Activated CD4-positive, alpha-beta T cell treated with anti-CD3 and anti-CD28 coated beads, Interleukin-2, Interleukin-4, amounts not matched to agents 100 ng/mL and 50 ng/mL, durations not matched to agents 16 hours and 8 hours (primary cell): ENCODE measurements at regions not wholly inside any gene's neighbourhood (a gene's known extent, or its start where the extent isn't known, plus 50 kb on each side); places are given as distances from the start of the nearest gene placed in this dataset.

Experiments
- DNase-seq: peaks from one replicate; pipeline ENCODE4 v3.0.0-alpha.2; 2020; ENCODE audit warnings: low spot score

DNA sequence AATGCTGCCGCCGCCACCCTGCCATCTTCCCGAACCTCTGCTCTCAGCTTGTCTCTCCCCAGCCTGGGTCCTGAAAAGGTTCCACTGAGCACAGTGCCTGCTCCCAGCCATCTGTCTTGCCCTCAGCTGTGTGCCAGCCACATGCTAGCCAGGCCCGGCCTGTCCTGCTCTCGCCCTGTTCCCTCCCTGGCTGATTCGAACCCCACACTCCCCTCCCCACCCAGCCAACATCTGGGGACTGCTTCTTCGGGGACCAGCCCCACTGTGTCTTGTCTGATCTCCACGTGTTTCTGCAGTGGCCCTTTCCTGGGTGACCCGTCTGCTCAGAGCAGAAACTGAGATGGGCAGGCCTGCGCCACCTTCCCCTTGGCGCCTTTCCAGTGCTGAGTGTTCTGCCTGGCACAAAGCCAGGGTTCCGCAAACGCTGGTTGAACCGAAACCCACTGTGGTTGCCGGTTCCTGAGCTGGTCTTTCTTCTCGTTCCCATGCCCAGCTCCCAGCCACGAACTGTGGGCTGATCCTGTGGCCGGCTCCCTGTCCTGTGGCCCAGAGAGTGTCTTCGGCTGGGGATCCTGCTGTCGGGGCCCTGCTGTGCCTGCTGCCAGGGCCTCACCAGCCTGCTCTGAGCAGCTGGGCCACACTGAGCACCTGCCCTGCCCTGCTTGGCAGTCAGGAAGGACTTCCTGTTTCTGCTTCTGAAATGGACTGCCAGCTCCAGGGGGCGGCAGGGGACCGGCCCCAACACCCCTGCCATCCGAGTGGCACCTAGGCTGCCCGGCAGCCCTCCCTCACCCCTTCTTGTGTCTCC is 62.7 kb upstream of the KLF13 start:
- DNase-seq, result peak; percentile 78

DNA sequence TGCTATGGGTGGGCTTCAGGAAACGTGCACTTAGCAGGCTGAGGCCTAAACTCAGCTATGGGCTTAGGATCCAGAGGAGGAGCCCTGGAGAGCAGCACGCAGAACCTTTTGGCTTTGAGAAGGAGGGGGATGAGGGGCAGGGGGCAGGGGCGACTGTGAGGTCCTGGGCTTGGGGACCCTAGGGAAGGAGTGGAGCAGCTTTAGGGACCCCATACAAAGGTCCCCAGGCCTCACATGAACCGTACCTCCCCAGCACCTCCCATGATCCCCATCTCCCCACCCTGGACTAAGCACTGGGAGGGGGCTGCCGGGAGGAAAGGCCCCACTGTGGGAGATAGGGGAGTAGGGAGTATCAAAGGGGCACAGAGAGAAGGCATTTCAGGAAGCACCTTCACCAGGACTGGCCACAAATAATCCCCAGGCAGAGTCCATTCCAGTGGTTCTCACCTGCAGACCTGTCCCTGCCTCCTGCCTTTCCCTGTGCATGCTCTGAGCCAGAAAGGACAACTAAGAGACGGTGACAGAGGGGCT is 62.0 kb upstream of the KLF13 start:
- DNase-seq, result no peak

DNA sequence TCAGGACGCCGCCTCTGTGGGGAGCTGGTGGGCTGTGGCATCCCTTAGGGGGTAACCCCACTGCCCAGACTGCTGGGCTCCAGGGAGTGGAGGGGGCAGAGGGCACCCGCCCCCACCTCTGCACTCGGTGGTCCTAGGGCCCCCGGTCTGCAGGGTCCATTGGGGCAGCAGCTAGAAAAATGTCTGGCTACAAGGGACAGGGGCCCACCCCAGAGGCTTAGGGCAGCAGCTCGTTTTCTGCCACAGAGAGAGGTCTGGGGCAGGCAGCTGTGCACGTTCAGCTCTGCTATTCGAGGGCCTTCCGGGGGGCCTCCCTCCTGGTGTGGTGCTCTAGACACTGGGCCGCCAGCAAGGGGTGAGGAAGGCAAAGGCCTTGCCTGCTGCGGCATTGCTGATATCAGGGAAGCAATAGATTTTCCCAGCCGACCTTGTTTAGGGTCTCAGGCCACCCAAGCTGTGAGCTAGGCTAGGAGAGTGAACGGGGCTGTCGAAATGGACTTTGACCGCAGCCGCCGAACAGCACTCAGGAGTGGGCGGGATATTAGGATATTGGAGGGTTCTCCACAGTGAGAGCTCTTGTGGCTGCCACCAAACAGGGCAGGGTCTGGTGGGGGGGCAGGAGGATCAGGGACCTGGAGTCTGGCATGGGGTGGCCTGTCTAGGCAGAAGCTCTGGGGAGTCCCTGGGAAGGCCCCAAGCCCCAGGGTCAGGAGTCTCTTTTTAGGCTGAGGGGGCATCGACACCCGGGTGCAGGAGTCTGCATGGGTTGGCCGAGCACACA is 61.4 kb upstream of the KLF13 start:
- no peak for DNase-seq

DNA sequence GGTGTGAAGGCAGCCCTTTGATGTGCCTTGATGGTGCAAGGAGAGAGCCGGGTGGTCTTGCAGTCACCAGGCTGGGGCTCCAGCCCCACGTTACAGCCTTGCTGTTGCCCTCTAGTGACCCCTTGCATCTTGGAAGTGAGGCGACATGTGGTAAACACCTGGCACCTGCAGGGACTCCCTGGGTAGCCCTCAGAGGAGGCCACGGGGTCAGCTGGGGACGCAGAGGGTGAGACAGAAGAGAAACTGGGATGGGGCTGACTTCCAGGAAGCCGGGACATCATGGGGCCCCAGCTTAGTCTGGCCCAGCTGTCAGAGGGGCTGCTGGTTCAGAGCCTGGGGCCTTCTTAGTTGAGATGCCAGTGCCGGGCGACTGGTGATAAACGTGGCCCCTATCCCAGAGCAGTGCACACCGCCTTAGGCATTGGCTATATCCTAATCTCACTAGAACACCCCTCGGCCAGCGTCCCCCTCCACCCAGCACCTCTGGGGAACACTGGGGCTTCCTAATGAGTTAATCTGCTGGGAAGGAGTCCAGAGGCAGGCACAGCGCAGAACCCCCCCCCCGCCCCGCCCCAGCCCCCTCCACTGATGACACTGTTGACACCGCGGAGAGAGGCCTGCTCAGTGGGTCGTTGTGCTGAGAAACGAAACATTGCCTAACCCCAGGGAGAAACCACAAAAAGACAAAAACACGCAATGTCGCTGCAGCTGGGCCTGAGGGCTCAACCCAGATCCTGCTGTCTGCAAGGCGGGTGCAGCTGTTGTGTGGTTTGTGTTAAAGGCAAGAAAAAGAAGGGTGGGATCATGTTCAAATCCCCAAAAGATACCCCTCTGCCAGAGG is 60.5 kb upstream of the KLF13 start:
- peak; percentile 82 for DNase-seq

DNA sequence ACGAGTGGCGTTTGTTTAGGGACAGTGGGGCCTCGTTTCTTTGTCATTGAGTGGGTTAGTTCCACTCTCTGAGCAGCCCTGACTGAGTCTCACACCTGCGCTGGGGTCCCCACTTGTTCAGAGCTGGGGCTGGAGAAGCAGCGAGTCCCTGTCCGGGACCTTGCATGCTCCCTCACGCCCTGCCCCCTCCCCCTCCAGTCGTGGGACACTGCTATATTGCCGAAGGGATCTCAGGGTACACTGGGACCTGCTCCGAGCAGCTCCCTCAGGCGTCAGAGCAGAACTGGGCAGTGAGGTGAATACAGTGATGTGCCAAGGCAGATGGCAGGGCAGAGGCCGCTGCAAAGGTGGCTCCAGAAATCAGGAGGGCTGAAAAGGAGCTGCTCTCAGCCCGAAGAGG is 59.9 kb upstream of the KLF13 start:
- DNase-seq, result no peak

DNA sequence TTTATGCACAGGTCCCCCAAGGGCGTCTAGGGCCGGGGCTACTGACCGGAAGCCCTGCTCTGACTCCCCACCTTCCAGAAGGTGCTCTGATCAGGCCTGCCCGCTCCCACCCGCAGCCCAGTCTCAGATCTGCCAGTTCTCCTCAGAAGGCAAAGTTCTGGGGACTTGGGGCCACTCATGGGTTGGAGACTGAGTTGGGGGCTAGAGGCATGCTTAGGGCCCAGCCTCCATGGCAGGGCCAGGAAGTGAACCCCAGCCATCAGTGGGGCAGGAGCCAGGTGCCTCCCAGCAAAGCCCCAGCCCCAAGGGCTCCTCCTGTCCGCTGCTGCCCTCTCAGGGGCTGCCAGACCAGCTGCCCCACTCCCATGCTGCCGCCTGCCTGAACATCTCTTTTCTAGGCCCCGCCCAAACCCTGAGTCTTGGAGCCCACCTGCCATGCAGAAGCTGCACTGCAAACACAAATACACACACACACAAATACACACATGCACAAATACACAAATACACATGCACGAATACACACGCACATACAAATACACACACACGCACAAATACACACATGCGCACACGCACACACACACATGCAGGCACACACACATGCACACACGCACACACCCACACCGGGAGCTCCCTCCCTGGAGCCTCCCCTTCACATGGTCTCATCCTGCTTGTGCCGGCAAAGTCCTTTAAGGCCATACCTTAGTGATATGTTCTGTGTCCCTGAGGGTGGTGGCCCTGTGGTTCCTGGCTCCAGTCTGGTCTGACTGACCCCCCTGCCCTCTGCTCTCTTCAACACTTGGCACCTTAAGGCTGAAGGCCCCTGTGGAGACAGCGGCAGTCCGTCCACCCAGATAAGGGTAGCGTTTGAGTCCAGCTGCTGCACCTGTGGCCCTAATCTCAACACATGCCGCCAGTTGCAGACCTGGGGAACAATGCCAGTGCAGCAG is 59.2 kb upstream of the KLF13 start:
- no peak for DNase-seq

DNA sequence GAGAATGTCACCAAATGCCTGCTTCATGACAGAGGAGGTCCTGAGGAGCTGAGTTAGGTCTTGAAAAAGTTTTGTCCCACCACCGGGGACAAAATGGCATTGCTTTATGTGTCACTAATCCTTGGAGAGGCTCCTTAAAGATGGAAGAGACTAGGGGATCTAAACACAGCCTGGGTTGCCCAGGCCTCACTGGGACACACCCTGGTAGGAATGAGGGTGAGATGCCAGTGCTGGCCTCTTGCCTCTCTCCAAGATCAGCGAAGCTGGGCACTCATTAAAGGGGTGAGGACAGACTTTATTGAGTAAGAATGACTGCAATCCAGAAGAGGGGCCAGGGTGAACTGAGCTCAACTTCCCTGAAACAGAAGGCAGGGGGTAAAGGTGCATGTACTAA is 58.5 kb upstream of the KLF13 start:
- DNase-seq, result no peak

DNA sequence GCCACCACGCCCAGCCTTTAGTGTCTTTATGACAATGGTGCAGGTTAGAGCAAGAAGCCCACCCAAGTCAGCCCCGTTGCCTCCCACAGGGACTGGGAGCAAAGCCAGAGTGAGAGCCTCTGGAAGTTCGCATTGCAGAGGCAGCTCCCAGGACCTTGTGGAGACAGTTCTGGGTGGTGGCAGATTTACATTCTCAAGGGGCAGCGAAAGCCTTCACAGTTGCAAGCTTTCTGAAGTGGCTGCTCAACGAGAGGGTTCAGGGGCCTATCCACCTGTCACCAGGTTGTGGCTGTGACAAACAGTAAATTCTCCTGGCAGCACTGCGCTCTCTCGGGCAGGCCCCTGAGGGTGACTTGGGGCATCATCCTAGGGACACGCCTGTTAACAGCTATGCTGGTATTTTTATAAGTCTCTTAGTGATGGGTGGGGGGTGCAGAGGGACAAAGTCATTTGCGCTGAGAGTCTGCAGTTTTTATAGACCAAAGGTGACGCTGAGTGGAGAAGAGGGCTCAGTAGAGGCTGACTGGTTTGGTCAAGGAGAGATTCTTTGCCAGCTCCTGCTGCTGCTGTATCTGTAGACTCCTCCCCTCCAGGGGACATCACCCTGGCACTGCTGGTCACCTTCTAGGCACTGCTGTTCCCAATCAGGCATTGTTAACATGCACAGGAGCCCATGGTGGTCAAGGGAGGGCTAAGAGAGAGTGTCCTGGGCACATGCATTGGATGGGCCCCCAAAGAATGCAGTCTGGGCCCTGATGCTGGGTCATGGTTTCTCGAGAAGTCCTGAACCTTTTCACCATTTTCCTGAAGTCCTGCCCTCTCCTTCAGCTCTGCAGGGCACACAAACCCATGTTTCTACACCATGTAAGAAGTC is 57.5 kb upstream of the KLF13 start:
- no peak for DNase-seq

DNA sequence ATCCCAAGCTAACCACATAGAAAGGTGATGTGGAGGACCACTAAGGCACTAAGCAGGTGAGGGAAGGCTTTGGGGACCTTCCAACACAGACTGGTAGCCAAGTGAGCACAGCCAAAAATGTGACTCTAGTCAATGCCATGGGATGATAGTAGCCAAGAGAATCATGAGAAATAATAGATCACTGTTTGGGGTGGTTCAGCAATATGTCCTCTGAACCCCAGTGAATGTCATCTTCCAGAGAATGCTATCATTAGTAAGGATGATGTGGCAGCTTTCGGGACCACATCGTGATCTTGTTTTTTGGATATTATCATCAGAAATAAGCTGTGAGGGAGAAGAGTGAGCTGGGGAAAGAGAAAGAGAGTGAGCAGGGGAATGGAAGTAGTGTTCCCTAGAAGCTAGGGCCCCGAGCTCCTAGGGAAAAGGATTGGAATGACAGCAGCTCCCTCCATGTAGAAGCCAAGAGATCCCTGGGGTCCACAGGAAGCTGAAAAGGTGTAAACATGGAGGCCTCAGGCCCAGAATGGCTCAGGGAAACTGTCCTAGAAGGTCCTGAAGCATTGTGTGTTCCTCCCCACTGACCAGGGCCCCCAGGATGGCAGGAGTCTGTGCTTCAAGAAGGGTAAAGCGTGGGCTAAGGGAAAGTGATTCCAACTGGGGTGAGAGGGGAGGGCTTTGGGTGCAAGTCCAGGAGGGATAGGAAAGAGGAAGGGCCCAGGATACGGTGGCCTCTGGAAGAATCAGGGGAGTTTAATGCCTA is 56.6 kb upstream of the KLF13 start:
- no peak for DNase-seq

DNA sequence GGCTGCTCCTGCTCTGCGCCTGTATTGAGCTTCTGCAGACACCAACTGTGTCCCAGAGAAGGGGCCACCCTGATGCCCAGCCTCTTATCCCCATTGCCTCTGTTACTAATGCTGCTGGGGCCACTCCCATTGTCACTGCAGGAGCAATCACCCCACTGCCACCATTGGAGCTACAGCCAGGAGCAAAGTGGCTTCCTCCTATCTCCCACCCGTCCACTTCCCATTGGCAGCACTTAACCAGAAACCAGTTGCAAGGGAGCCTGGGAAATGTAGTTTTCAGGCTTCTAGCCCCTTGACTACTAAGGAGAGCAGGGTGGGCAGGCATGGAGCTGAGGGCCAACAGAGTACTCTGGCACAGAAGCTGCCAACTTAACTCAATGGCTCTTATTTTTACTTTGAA is 55.9 kb upstream of the KLF13 start:
- no peak for DNase-seq

DNA sequence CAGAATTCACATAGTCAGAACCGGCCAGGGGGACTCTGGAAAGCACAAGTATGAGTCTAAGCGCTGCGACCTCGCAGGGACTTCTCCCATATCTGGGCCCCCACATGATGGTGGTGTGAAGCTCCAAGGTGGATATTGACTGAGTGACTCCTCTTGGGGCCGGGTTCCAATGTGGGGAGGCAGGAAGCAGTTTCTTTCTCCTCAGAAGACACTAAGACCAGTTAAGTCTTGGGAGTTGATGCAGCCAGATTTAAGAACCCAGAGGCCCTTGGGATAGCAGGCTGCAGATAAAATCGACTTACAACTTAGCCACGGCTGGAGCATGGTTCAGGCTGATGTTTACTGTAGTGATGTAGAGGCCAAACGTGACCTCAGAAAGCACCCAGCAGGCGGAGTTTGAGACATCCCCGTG is 55.4 kb upstream of the KLF13 start:
- no peak for DNase-seq

DNA sequence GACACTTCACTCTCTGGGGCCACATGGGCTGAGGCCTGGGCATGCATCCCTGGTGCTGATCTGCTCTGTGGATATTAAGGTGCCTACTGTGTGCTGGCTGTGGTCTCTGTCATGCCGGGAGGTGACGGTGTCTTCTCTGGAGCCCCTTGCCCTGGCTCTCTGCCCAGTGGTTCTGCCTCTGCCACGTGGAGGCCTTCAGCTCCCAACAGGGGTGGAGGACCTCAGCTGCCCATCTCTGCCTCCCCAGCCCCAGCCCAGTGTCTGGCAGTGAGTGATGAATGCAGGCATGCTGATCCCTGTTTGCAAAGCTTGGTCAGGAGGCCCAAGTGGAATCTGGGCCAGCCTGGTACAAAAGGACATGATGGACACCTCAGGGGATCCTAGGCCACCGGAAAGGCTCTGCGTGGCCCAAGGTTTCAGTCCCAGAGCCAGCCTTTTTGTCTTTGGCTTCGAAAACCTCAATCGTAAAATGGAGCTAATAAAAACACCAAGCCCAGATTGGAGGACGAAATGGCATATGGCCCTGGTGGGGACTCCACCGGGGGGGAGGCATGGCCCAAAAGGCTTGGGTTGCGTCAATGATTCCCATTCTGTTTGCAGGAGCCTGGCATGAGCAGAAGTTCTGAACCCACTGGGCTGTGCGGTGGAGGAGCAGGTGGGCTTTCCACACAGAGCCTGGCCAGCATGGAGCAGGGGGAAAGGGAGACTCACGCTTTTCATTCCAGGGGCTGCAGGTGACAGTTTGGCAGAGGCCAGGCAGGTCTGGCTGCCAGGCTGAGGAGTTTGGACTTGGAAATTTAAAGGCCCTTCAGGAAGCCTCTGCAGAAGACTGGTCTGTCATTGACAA is 54.7 kb upstream of the KLF13 start:
- DNase-seq, result no peak

DNA sequence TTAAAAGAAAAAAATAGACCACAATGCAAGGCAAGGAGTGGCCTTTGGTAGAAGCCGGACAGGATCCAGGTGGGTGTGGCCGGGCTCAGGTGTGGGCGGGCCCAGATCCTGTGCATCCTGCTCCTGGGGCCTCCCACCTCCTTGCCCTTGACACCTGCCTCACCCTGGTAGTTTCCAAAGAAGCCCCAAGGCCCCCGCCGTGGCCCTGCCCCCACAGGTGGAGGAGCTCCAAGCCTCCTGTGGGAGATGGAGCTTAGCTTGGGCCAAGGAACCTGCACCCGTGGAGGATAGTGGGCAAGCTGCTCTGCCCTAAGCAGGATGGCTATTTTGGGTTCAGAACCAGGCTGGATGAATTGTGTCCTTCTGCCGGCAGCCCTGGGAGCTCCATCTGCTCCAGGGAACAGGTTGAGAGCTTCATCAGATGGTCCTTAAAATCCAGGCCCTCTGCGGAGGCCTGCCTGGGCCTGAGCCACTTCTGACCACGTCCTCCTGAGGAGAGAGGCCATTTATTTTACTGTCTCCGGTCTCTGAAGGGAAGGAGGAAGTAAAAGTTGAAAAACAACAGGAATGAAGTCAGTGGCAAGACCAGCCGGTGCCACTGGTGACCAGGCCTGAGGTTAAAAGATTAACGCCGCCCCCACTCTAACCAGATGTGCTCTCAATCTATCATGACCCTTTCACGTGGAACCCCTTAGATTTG is 53.9 kb upstream of the KLF13 start:
- DNase-seq, result no peak

DNA sequence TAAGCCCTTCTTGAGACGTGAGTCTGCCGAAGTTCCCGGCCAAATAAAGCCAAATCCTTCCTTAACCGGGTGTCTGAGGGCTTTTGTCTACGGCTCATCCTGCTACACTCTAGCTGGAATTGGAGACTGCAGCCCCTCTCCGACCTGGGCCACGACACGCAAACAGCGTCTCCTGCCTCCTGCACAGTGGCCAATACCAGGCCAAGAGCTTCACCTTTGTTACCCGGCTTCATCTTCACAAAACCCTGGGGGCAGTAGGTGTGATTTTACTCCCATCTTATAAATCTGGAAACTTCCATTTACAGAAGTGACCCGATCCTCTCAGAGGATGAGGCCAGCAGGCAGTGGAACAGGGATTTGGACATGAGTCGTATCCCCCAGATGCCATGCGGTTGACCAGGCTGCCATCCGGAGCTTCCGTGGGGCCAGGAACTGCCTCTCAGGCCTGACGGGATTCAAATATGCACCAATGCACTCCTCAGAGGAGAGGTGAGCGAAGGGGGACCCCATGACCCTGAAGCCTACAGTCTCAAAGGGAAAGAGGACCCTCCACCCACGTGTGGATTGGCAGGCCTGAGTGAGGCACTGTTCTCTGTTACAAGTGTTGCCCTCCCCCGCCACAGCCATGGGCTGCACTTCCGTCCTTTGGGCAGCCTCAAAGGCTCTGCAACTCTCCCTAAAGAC is 53.2 kb upstream of the KLF13 start:
- DNase-seq, result no peak

DNA sequence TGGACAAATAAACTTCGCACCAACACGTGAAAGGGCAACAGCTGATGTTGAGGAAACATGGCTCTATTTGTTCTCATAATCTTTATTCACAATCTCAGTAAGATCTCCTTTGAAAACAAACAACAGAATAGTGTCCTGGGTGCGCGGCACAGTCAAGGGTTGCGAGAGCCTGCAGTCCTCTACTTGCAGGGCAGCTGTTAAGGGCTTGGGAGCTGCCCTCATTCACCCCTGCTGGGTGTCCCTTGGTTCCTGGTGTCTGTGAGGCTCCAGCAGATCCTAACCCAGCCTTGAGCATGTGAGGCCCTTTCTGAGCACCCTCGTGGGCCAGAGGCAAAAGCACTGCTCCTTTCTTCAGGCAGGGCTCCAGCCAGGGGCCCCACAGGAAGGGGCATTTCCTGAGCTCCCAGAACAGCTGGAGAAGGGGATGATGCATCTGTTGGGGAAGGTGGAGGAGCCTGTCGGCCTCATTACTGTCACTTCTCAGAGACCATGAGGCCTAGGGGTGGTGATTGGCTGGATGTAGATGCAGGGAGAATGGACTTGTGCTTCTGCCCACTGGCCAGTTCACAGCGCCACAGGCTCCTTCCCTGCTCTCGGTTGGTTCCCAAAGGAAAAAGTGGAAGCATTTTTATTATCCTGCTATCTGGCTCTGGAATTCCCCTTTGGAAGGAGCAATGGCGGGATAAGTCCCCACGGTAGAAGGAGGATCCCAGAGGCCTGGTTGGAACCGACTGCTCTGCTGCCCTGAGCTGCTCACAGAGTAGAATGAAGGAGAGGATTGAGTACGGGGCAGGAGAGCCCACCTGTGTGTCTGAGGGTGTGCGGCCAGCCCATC is 51.9 kb upstream of the KLF13 start:
- no peak for DNase-seq
